Stimulated activated naive CD8-positive, alpha-beta T cell treated with anti-CD3 and anti-CD28 coated beads, Interleukin-15, Interleukin-2, amounts not matched to agents 100 ng/mL and 50 ng/mL, for 24 hours (primary cell): ENCODE measurements at regions not wholly inside any gene's neighbourhood (a gene's known extent, or its start where the extent isn't known, plus 50 kb on each side); places are given as distances from the start of the nearest gene placed in this dataset.

ENCODE experiments used
- H3K27ac Mint-ChIP-seq: one replicate; pipeline ENCODE4 v1.8.0; 2021; ENCODE audit warnings: mild to moderate bottlenecking, mixed read lengths
- H3K27me3 Mint-ChIP-seq: one replicate; pipeline ENCODE4 v1.8.0; 2021; ENCODE audit warnings: mixed read lengths
- H3K36me3 Mint-ChIP-seq: one replicate; pipeline ENCODE4 v1.8.0; 2021; ENCODE audit warnings: low read depth, mixed read lengths
- H3K4me1 Mint-ChIP-seq: one replicate; pipeline ENCODE4 v1.8.0; 2021; ENCODE audit warnings: low read depth, mixed read lengths
- H3K4me3 Mint-ChIP-seq: one replicate; pipeline ENCODE4 v1.8.0; 2021; ENCODE audit warnings: mild to moderate bottlenecking, mixed read lengths
- H3K9me3 Mint-ChIP-seq: one replicate; pipeline ENCODE4 v1.8.0; 2021; ENCODE audit warnings: mixed read lengths

DNA sequence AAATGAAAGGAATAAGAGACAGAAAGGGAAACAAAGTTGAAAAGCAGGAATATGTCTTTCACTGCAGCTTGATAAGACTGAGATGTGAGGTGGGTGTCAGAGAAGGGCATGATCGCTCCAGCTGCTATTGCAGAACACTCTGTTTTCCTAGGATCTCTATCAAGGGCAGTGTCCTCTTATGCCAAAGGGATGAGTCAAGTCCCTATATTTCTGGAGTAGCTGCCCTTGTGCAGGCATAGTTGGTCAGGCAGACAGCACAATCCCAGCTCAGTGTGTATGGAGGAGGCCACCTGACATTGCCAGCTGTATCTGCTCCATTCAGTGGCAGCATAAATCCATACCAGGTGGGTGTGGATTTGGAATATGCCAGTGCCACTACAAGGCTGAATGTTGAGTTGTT lies 101.6 kb downstream of the DAD1 start:
- peak overlapping the region; percentile 94 for H3K27ac Mint-ChIP-seq
- peaks cover 48% of the 10 kb centered on the region for H3K36me3 Mint-ChIP-seq
- H3K27me3 Mint-ChIP-seq = no peaks in the 10 kb centered on the region
- H3K4me3 Mint-ChIP-seq = peak overlapping the region; percentile 85
- no peaks in the 10 kb centered on the region for H3K9me3 Mint-ChIP-seq
- peaks cover 72% of the 10 kb centered on the region for H3K4me1 Mint-ChIP-seq

GRCh38 chr14:22486675-22487074 lies 102.3 kb downstream of the DAD1 start:
- H3K27ac Mint-ChIP-seq = peak overlapping the region; percentile 86
- H3K9me3 Mint-ChIP-seq = no peaks in the 10 kb centered on the region
- peak overlapping the region; percentile 85 for H3K4me3 Mint-ChIP-seq
- H3K4me1 Mint-ChIP-seq = peaks cover 69% of the 10 kb centered on the region
- H3K36me3 Mint-ChIP-seq = peaks cover 44% of the 10 kb centered on the region
- H3K27me3 Mint-ChIP-seq = no peaks in the 10 kb centered on the region

- peaks cover 39% of the 10 kb centered on the region for H3K36me3 Mint-ChIP-seq
- H3K27ac Mint-ChIP-seq = peak overlapping the region; percentile 90
- H3K27me3 Mint-ChIP-seq = no peaks in the 10 kb centered on the region
- H3K4me1 Mint-ChIP-seq = peaks cover 72% of the 10 kb centered on the region
- H3K4me3 Mint-ChIP-seq = peak overlapping the region; percentile 85
- H3K9me3 Mint-ChIP-seq = no peaks in the 10 kb centered on the region
Measured at GRCh38 chr14:22485649-22486048, 103.4 kb downstream of the DAD1 start.

DNA sequence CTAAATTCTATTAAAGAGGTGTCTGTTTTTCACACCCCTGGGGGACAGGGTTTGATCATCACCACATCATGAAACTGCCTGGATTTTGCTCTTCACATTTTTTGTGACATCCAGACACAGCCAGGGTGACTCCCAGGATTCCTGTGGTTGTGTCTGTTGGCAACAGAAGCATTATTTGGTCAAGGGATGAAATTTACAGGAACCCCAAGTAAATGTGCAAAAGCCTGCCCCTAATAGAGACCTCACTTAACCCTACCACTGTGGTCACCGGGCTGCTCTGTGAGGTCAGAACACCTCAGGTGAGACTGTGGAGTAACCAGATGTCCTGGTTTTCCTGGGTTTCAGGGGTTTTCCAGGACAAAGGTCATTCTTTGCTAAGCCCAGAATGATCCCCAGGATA lies 103.8 kb downstream of the DAD1 start:
- peak overlapping the region; percentile 85 for H3K4me3 Mint-ChIP-seq
- H3K36me3 Mint-ChIP-seq = peaks cover 34% of the 10 kb centered on the region

GRCh38 chr14:22484632-22485031 lies 104.4 kb downstream of the DAD1 start:
- Mint-ChIP-seq H3K27me3 (no peaks in the 10 kb centered on the region), H3K27ac (peak overlapping the region; percentile 90), H3K4me1 (peaks cover 68% of the 10 kb centered on the region), H3K36me3 (peaks cover 31% of the 10 kb centered on the region), H3K4me3 (peak overlapping the region; percentile 85), H3K9me3 (no peaks in the 10 kb centered on the region)

More for the DNA sequence above, 103.8 kb downstream of the DAD1 start:
- Mint-ChIP-seq H3K9me3 (no peaks in the 10 kb centered on the region), H3K27ac (peak overlapping the region; percentile 90), H3K4me1 (peaks cover 69% of the 10 kb centered on the region), H3K27me3 (no peaks in the 10 kb centered on the region)

DNA sequence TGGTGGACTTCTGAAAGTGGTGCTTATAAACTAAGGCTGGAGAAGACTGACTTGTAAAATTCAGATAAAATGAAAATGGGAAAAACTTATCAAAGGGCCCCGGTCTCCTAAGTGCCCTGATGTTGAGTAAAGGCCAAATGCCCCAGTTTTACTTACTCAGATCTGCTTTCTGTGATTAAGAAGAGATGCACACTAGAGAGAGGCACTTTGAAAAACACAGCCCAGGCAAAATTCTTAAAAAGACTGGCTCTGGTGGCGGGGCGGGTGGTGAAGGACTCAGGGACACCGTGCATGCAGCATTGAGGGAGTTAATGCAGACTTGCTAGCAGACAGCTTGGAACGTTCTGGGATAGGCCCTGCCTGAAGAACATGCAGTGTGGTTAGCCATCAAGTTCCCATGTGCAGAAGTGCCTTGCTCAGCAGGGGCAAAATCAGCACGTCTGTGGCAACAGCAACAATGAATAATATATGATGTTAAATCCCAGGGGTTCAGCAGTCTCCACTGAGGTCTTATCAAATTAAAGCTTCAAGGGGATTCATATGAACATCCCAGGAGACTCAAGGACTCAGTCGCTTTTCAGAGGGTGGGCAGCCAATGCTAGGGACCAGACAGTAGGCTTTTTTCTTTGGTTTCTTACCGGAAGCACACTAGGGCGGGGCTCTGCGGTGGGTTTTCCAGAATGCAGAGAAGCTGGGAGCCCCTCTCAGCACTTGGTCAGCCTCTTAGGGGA lies 105.0 kb downstream of the DAD1 start:
- Mint-ChIP-seq H3K9me3 (no peaks in the 10 kb centered on the region), H3K4me1 (peaks cover 69% of the 10 kb centered on the region), H3K27ac (peak overlapping the region; percentile 90), H3K27me3 (no peaks in the 10 kb centered on the region), H3K4me3 (peak overlapping the region; percentile 85), H3K36me3 (peaks cover 30% of the 10 kb centered on the region)

DNA sequence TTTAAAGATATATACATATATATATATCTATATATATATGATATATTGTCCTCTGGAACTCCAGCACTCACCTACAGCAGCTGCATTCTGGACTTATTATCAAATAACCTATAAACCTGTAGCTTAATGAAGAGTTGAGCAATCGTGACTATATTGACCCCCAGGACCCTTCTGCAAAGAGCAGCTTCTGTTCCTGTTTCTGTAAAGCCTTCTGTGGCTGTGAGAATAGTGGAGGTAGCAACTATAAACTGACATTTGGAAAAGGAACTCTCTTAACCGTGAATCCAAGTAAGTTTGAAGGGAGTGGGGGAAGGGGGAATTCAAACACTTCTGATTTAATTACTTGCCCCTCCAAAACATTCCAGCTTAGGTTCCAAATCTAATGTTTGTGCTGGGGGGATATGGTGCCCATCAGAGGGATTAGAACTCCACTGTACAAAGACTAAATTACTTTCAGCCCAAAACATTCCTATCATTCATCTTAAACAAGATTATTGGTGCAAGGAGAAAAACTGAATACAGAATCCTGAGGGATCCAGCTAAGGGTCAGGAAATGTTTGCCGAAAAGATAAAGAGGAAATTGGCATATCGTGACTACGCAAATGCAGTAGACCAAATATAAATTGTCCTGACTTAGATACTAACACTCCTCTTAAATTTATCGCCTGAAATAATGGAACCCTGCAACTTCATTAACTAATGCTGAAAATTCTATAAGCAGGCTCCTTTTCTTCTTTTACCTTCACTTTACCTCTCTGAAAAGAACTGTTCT lies 106.1 kb downstream of the DAD1 start:
- H3K4me3 Mint-ChIP-seq = peak overlapping the region; percentile 85
- peaks cover 62% of the 10 kb centered on the region for H3K4me1 Mint-ChIP-seq
- H3K36me3 Mint-ChIP-seq = peaks cover 21% of the 10 kb centered on the region
- H3K27me3 Mint-ChIP-seq = no peaks in the 10 kb centered on the region
- H3K9me3 Mint-ChIP-seq = no peaks in the 10 kb centered on the region
- H3K27ac Mint-ChIP-seq = peak overlapping the region; percentile 90

DNA sequence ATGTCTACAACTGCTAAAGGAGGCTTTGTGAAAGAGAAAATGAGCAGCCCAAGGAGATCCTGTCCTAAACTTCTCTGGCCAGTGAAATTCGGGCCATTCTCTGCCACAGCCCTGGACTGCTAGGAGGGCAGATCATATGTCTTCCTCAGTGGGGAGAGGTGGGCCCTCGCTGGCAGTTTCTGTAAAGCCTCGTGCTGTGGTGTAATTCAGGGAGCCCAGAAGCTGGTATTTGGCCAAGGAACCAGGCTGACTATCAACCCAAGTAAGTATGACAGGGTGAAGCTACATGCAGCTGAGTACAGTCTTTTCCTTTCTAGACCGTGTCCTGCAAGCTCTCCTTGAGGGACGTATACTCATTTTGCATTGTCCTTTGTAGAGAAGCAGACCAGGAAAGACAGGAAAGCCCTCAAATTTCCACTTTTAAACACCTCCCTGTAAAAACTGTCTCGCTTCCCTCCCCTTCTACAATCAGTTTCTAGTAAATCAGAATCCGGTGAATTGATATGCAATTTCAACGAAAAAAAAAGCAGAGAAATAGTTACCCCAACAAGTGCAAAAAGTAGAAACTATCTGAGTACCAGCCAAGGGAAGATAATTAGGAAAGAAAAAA lies 106.8 kb downstream of the DAD1 start:
- H3K36me3 Mint-ChIP-seq = peaks cover 17% of the 10 kb centered on the region
- peak overlapping the region; percentile 82 for H3K27ac Mint-ChIP-seq
- H3K4me3 Mint-ChIP-seq = peak overlapping the region; percentile 76
- no peaks in the 10 kb centered on the region for H3K27me3 Mint-ChIP-seq
- peaks cover 64% of the 10 kb centered on the region for H3K4me1 Mint-ChIP-seq
- no peaks in the 10 kb centered on the region for H3K9me3 Mint-ChIP-seq

DNA sequence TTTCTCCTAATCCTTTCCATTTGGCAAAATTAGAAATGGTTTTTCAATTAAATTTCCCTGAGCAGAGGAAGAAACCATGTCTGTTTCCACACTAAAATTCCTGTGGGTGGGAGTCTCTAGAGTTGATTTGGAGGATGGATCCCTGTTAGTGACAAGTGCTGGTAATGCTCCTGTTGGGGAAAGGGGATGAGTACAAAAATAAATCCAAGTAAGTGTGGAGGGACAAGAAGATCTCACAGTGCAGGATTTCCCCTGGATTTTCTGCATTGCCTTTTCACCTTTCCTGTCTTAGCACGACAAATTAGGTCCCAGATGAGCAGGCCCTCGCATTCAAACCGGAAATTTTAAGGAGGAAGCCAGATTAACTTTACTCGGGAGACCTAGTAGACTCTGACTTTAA lies 107.5 kb downstream of the DAD1 start:
- Mint-ChIP-seq H3K4me1 (peaks cover 65% of the 10 kb centered on the region), H3K27ac (peak overlapping the region; percentile 82), H3K36me3 (peaks cover 10% of the 10 kb centered on the region)

GRCh38 chr14:22479776-22480464 lies 109.1 kb downstream of the DAD1 start:
- Mint-ChIP-seq H3K27me3 (no peaks in the 10 kb centered on the region), H3K4me1 (peaks cover 73% of the 10 kb centered on the region), H3K27ac (peak overlapping the region; percentile 82), H3K4me3 (peak overlapping the region; percentile 72), H3K9me3 (no peaks in the 10 kb centered on the region), H3K36me3 (peaks cover 4% of the 10 kb centered on the region)

More for the DNA sequence above, 107.5 kb downstream of the DAD1 start:
- no peaks in the 10 kb centered on the region for H3K27me3 Mint-ChIP-seq
- H3K9me3 Mint-ChIP-seq = no peaks in the 10 kb centered on the region
- H3K4me3 Mint-ChIP-seq = peak overlapping the region; percentile 76

GRCh38 chr14:22479132-22479531 lies 109.9 kb downstream of the DAD1 start:
- Mint-ChIP-seq H3K27ac (peak overlapping the region; percentile 82), H3K27me3 (no peaks in the 10 kb centered on the region), H3K4me3 (peak overlapping the region; percentile 72), H3K36me3 (peaks cover 4% of the 10 kb centered on the region), H3K9me3 (no peaks in the 10 kb centered on the region), H3K4me1 (peaks cover 71% of the 10 kb centered on the region)

- Mint-ChIP-seq H3K27ac (peak overlapping the region; percentile 82), H3K27me3 (no peaks in the 10 kb centered on the region), H3K9me3 (no peaks in the 10 kb centered on the region), H3K36me3 (peaks cover 4% of the 10 kb centered on the region), H3K4me3 (peak overlapping the region; percentile 72), H3K4me1 (peaks cover 66% of the 10 kb centered on the region)
Measured at GRCh38 chr14:22478670-22479069, 110.4 kb downstream of the DAD1 start.

- Mint-ChIP-seq H3K27ac (no peak overlapping the region), H3K27me3 (no peaks in the 10 kb centered on the region), H3K9me3 (no peaks in the 10 kb centered on the region), H3K4me3 (no peak overlapping the region), H3K36me3 (peaks cover 4% of the 10 kb centered on the region), H3K4me1 (peaks cover 65% of the 10 kb centered on the region)
Measured at GRCh38 chr14:22478247-22478646, 110.8 kb downstream of the DAD1 start.

DNA sequence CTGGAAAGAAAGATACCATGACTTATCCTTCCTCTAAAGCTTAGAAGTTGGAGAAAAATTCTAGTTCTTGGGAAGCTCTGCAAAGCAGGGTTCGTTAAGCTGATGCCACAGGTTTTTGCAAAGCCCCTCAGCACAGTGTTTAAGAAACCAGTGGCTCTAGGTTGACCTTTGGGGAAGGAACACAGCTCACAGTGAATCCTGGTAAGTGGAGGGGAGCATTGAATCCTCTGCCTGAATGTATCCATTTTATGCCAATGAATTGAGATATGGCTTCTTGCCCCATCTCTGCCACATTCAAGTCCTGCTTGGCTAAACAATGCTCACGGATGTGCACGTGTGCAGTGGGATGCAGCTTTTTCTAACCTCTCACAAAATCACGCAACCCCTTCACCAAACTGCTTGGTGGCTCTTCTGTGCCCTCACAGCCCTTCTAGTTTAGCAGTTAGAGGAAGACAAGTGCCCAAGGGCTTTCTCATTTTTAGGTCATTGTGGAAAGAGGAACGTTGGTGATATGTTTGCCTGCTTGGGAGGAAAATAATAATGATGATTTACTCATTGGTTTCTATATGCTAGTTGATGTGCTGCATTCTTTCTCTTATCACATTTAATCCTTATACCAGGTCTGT lies 111.3 kb downstream of the DAD1 start:
- Mint-ChIP-seq H3K4me1 (peaks cover 70% of the 10 kb centered on the region), H3K9me3 (no peaks in the 10 kb centered on the region), H3K4me3 (peak overlapping the region; percentile 65), H3K27ac (peak overlapping the region; percentile 76), H3K36me3 (peaks cover 4% of the 10 kb centered on the region), H3K27me3 (no peaks in the 10 kb centered on the region)
